HCT116 (cell line): ENCODE measurements at regions not wholly inside any gene's neighbourhood (a gene's known extent, or its start where the extent isn't known, plus 50 kb on each side); places are given as distances from the start of the nearest gene placed in this dataset.

Source experiments
- EZH2 ChIP-seq: fragments of 200-600 bp; sonication (generic); IDR thresholded peaks from 2 replicates; pipeline ENCODE4 v1.6.1; 2017; ENCODE audit warnings: antibody characterized with exemption, mixed run types
- POLR2AphosphoS5 ChIP-seq: IDR thresholded peaks from 2 replicates; pipeline ENCODE4 v1.6.1; 2011; ENCODE audit warnings: mild to moderate bottlenecking, low read depth, low read length, moderate library complexity
- RAD21 ChIP-seq: IDR thresholded peaks from 2 replicates; pipeline ENCODE4 v1.6.1; 2012; ENCODE audit warnings: low read depth, mild to moderate bottlenecking
- TF ChIP-seq, protein P1 (sequence below), 3 experiments: fragments of 200-600 bp in 1 of 3; sonication (generic) in 1 of 3; IDR thresholded peaks in 2 of 3; conservative IDR thresholded peaks in 1 of 3; 2 replicates each; pipeline ENCODE4 v1.5.1; 2012 to 2017; ENCODE audit warnings: low read depth in 2 of 3, low read length in 2 of 3, antibody characterized with exemption in 1 of 3, borderline replicate concordance in 1 of 3, control low read depth in 1 of 3, mild to moderate bottlenecking in 1 of 3, mixed read lengths in 1 of 3, mixed run types in 1 of 3, moderate library complexity in 1 of 3; ENCODE audit not compliant: insufficient read depth in 1 of 3

DNA sequence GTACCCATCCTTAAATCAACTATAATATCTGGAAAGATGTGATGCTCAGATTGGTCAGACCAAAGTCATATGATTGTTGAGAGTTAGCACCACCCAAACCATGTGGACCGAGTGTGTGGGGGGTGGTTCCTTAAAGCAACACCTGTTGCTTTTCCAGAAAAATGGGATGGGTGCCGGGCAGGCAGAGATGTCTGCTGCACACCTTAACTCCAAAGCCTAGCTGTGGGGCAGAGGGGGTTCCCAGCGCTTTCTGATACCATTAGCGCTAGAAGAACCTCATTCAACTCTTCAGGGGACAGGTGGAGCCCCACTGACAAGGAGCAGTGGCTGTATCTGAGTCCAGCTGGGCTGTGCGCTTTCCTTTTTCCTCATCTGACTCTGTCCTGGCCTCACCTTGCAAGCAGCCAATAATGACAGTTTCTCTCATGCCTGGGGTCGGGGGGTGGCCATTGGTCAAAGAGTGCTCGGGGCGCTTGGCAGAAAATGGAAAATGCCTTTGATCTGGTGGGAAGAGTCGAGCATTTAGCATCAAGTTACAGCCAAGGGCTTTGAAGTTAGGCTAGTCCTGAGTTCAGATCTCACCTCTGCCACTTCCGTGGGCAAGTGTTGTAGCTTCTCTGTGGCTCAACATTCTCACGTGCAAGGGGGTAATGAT, 82.6 kb downstream of the IRX3 start:
- TF ChIP-seq POLR2AphosphoS5 (no peak), EZH2 (no peak), RAD21 (no peak)
- TF ChIP-seq, protein P1, sequence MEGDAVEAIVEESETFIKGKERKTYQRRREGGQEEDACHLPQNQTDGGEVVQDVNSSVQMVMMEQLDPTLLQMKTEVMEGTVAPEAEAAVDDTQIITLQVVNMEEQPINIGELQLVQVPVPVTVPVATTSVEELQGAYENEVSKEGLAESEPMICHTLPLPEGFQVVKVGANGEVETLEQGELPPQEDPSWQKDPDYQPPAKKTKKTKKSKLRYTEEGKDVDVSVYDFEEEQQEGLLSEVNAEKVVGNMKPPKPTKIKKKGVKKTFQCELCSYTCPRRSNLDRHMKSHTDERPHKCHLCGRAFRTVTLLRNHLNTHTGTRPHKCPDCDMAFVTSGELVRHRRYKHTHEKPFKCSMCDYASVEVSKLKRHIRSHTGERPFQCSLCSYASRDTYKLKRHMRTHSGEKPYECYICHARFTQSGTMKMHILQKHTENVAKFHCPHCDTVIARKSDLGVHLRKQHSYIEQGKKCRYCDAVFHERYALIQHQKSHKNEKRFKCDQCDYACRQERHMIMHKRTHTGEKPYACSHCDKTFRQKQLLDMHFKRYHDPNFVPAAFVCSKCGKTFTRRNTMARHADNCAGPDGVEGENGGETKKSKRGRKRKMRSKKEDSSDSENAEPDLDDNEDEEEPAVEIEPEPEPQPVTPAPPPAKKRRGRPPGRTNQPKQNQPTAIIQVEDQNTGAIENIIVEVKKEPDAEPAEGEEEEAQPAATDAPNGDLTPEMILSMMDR (IDR thresholded peaks at IDR 0.05 in 2 of 3, conservative IDR thresholded peaks at IDR 0.05 in 1 of 3; ENCODE audit: borderline replicate concordance in 1 of 3, insufficient read depth in 1 of 3, low read depth in 2 of 3, low read length in 2 of 3), result no peak
